ENCODE measurements at regions not wholly inside any gene's neighbourhood (a gene's known extent, or its start where the extent isn't known, plus 50 kb on each side); places are given as distances from the start of the nearest gene placed in this dataset.

GRCh38 chr6:130593948-130594347 lies 228.1 kb downstream of the TMEM200A start:
- TF ChIP-seq CTCF (IDR thresholded peaks at IDR 0.05; ENCODE audit: borderline replicate concordance, extremely low read depth, low read length, poor library complexity, severe bottlenecking) (no peak), EZH2 (IDR thresholded peaks at IDR 0.05; ENCODE audit: borderline replicate concordance, low read depth, low read length, severe bottlenecking) (no peak)
